ENCODE measurements at regions not wholly inside any gene's neighbourhood (a gene's known extent, or its start where the extent isn't known, plus 50 kb on each side); places are given as distances from the start of the nearest gene placed in this dataset.

GRCh38 chr6:139530561-139530960 lies 156.1 kb upstream of the CITED2 start:
- H3K9ac ChIP-seq (ENCODE audit: low read depth, low read length), result no peak overlapping the region
- H3K4me1 ChIP-seq (ENCODE audit: insufficient read depth, low read length), result peaks cover 17% of the 10 kb centered on the region
- H3K36me3 ChIP-seq (ENCODE audit: insufficient read depth, low read length), result no peaks in the 10 kb centered on the region
- no peaks in the 10 kb centered on the region for H3K9me3 ChIP-seq (ENCODE audit: insufficient read depth, low read depth, low read length)
- H3K27ac ChIP-seq (ENCODE audit: low read depth, low read length), result no peak overlapping the region
- no peaks in the 10 kb centered on the region for H3K27me3 ChIP-seq (ENCODE audit: insufficient read depth, low read length)
- no peak overlapping the region for H3K4me3 ChIP-seq (ENCODE audit: low read length)
- 96% methylated on average over 7 of the region's 7 CpGs for WGBS

- Histone ChIP-seq H3K4me3 (ENCODE audit: low read length) (no peak overlapping the region), H3K27ac (ENCODE audit: low read depth, low read length) (no peak overlapping the region), H3K9me3 (ENCODE audit: insufficient read depth, low read depth, low read length) (no peaks in the 10 kb centered on the region), H3K4me1 (ENCODE audit: insufficient read depth, low read length) (peaks cover 12% of the 10 kb centered on the region), H3K36me3 (ENCODE audit: insufficient read depth, low read length) (no peaks in the 10 kb centered on the region), H3K27me3 (ENCODE audit: insufficient read depth, low read length) (no peaks in the 10 kb centered on the region), H3K9ac (ENCODE audit: low read depth, low read length) (no peak overlapping the region)
- WGBS, result 80% methylated on average over 1 of the region's 1 CpG
Measured at GRCh38 chr6:139529420-139529819, 155.0 kb upstream of the CITED2 start.

- no peaks in the 10 kb centered on the region for H3K9me3 ChIP-seq (ENCODE audit: insufficient read depth, low read depth, low read length)
- H3K27me3 ChIP-seq (ENCODE audit: insufficient read depth, low read length), result no peaks in the 10 kb centered on the region
- no peaks in the 10 kb centered on the region for H3K36me3 ChIP-seq (ENCODE audit: insufficient read depth, low read length)
- H3K9ac ChIP-seq (ENCODE audit: low read depth, low read length), result no peak overlapping the region
- peaks cover 3% of the 10 kb centered on the region for H3K4me1 ChIP-seq (ENCODE audit: insufficient read depth, low read length)
- whole genome bisulfite sequencing, result no CpG with 5 or more reads among the region's 2 CpGs
- no peak overlapping the region for H3K4me3 ChIP-seq (ENCODE audit: low read length)
- H3K27ac ChIP-seq (ENCODE audit: low read depth, low read length), result no peak overlapping the region
Measured at GRCh38 chr6:139528471-139528870, 154.0 kb upstream of the CITED2 start.

DNA sequence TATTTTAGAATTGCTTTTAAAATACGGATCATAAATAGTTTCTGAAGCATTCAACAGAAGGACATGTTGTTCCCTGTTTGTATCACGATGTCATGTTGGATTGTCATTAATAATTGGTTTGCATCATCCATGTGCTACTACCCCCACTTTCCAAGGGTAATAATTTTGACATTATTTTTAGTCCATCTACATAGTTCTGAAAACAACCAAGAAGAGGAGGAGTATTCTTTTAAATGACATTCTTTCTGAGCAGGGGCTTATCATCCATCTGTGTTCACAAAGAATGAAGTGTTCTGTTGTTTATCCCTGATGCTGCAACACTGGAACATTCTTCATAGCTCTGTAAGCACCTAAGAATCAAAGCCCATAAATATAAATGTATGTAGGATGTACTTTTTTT lies 151.0 kb upstream of the CITED2 start:
- no peaks in the 10 kb centered on the region for H3K4me1 ChIP-seq (ENCODE audit: insufficient read depth, low read length)
- H3K4me3 ChIP-seq (ENCODE audit: low read length), result no peak overlapping the region
- no peak overlapping the region for H3K27ac ChIP-seq (ENCODE audit: low read depth, low read length)
- H3K9ac ChIP-seq (ENCODE audit: low read depth, low read length), result no peak overlapping the region
- H3K9me3 ChIP-seq (ENCODE audit: insufficient read depth, low read depth, low read length), result no peaks in the 10 kb centered on the region
- 89% methylated on average over 2 of the region's 2 CpGs for WGBS
- no peaks in the 10 kb centered on the region for H3K36me3 ChIP-seq (ENCODE audit: insufficient read depth, low read length)
- no peaks in the 10 kb centered on the region for H3K27me3 ChIP-seq (ENCODE audit: insufficient read depth, low read length)

DNA sequence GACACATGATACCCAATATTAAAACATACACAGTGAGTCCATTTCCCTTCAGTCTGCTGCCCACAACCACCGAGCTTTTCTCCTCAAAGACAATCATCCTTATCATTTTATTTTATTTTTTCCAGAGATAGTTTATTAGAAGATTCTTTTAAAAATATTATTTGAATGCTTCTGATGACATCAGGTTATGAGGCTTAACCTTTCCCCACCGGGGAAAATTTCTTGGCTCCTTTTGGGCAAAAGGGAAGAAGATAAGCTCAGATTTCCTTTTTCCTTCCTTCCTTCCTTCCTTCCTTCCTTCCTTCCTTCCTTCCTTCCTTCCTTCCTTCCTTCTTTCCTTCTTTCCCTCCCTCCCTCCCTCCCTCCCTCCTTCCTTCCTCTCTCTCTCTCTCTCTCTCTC lies 149.5 kb upstream of the CITED2 start:
- WGBS, result 94% methylated on average over 2 of the region's 2 CpGs
- Histone ChIP-seq H3K27ac (ENCODE audit: low read depth, low read length) (no peak overlapping the region), H3K4me3 (ENCODE audit: low read length) (no peak overlapping the region), H3K9ac (ENCODE audit: low read depth, low read length) (no peak overlapping the region), H3K9me3 (ENCODE audit: insufficient read depth, low read depth, low read length) (no peaks in the 10 kb centered on the region), H3K36me3 (ENCODE audit: insufficient read depth, low read length) (no peaks in the 10 kb centered on the region), H3K27me3 (ENCODE audit: insufficient read depth, low read length) (no peaks in the 10 kb centered on the region), H3K4me1 (ENCODE audit: insufficient read depth, low read length) (no peaks in the 10 kb centered on the region)

DNA sequence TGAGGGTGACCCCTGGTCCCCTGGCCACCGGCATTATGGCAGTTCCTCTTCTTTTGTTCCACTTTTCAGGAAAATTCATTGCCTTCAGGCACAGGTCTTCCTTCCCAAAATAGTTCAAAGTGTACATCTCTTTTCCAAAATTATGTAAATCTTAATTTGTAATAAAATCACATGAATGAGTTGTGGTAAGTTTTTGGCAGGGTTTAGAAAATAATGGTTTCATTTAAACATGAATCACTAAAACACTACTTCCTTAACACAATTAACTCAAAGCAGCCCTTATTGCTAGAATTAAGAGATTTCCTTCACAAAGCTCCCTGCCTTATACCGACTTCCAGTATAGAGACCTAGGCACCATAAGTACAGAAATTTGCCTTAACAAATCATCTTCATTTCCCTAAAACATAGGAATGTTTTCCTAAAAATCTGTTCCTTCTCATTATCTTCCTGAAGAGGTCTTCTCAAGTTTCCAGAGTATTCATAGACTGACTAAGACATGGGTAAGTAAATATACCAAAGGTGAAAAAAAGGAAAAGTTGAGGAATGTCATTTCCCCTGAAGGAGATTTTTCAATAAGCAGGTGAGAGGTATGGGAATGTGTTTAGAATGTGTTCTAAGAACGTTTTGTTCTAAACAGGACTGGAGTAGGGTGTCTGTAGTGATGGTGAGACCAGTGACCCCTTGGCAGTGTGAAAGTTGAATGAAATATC lies 148.2 kb upstream of the CITED2 start:
- H3K36me3 ChIP-seq (ENCODE audit: insufficient read depth, low read length), result no peaks in the 10 kb centered on the region
- no peaks in the 10 kb centered on the region for H3K9me3 ChIP-seq (ENCODE audit: insufficient read depth, low read depth, low read length)
- H3K9ac ChIP-seq (ENCODE audit: low read depth, low read length), result no peak overlapping the region
- no peaks in the 10 kb centered on the region for H3K4me1 ChIP-seq (ENCODE audit: insufficient read depth, low read length)
- H3K27ac ChIP-seq (ENCODE audit: low read depth, low read length), result no peak overlapping the region
- 77% methylated on average over 3 of the region's 3 CpGs for WGBS
- H3K4me3 ChIP-seq (ENCODE audit: low read length), result no peak overlapping the region
- H3K27me3 ChIP-seq (ENCODE audit: insufficient read depth, low read length), result no peaks in the 10 kb centered on the region

- WGBS, result 97% methylated on average over 3 of the region's 3 CpGs
- H3K4me3 ChIP-seq (ENCODE audit: low read length), result no peak overlapping the region
- H3K4me1 ChIP-seq (ENCODE audit: insufficient read depth, low read length), result no peaks in the 10 kb centered on the region
- no peaks in the 10 kb centered on the region for H3K36me3 ChIP-seq (ENCODE audit: insufficient read depth, low read length)
- no peak overlapping the region for H3K9ac ChIP-seq (ENCODE audit: low read depth, low read length)
- H3K9me3 ChIP-seq (ENCODE audit: insufficient read depth, low read depth, low read length), result no peaks in the 10 kb centered on the region
- no peak overlapping the region for H3K27ac ChIP-seq (ENCODE audit: low read depth, low read length)
- H3K27me3 ChIP-seq (ENCODE audit: insufficient read depth, low read length), result no peaks in the 10 kb centered on the region
Measured at GRCh38 chr6:139521338-139521737, 146.9 kb upstream of the CITED2 start.

DNA sequence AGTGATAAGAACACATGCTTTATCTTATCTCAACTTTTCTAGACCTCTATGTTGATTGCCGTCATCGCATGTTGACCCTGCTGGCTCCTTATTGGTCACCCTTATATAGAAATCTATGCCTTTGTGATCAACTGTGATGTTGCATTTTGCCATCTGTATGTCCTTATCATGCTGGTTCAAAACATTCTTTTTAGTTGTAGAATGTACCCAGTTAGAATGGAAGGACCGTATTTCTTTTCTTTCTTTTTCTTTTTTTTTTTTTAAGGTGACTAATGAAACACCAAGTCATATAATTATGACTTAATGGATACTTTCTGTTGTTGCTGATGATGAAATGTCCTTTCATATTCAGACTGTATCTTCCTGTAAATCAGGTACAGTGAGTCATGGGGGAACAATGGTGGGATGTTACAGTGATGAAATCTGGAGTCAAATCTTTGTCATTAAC lies 145.9 kb upstream of the CITED2 start:
- Histone ChIP-seq H3K36me3 (ENCODE audit: insufficient read depth, low read length) (no peaks in the 10 kb centered on the region), H3K9me3 (ENCODE audit: insufficient read depth, low read depth, low read length) (no peaks in the 10 kb centered on the region), H3K4me3 (ENCODE audit: low read length) (no peak overlapping the region), H3K4me1 (ENCODE audit: insufficient read depth, low read length) (no peaks in the 10 kb centered on the region), H3K9ac (ENCODE audit: low read depth, low read length) (no peak overlapping the region), H3K27ac (ENCODE audit: low read depth, low read length) (no peak overlapping the region), H3K27me3 (ENCODE audit: insufficient read depth, low read length) (no peaks in the 10 kb centered on the region)
- 83% methylated on average over 2 of the region's 3 CpGs for whole genome bisulfite sequencing

DNA sequence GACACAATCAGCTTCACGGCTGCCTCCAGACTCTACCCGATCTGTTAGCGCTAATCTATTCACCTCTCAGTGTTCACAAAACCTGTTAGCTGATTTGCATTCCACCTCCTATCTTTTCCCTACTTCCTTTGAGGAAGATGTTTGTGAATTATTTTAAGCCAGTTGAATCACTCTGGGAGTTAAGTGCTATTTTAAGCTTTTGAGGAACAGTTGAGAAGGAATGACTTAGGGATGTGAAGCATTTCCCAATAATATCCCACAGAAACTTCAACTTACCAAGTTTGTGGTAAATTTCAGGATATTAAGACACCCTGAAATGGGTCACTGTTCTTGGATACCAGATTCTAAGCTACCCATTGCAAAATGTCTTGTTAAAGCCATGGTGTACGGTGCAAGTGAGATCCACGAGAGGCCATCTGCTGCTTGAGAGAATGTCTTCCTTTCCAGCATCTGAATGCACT lies 145.2 kb upstream of the CITED2 start:
- H3K4me3 ChIP-seq (ENCODE audit: low read length), result no peak overlapping the region
- no peaks in the 10 kb centered on the region for H3K9me3 ChIP-seq (ENCODE audit: insufficient read depth, low read depth, low read length)
- no peaks in the 10 kb centered on the region for H3K4me1 ChIP-seq (ENCODE audit: insufficient read depth, low read length)
- WGBS, result 88% methylated on average over 5 of the region's 5 CpGs
- no peaks in the 10 kb centered on the region for H3K27me3 ChIP-seq (ENCODE audit: insufficient read depth, low read length)
- no peaks in the 10 kb centered on the region for H3K36me3 ChIP-seq (ENCODE audit: insufficient read depth, low read length)
- no peak overlapping the region for H3K9ac ChIP-seq (ENCODE audit: low read depth, low read length)
- H3K27ac ChIP-seq (ENCODE audit: low read depth, low read length), result no peak overlapping the region

- Histone ChIP-seq H3K4me3 (ENCODE audit: low read length) (no peak overlapping the region), H3K9ac (ENCODE audit: low read depth, low read length) (no peak overlapping the region), H3K4me1 (ENCODE audit: insufficient read depth, low read length) (no peaks in the 10 kb centered on the region), H3K27ac (ENCODE audit: low read depth, low read length) (no peak overlapping the region), H3K36me3 (ENCODE audit: insufficient read depth, low read length) (no peaks in the 10 kb centered on the region), H3K9me3 (ENCODE audit: insufficient read depth, low read depth, low read length) (no peaks in the 10 kb centered on the region), H3K27me3 (ENCODE audit: insufficient read depth, low read length) (no peaks in the 10 kb centered on the region)
- WGBS, result 90% methylated on average over 1 of the region's 5 CpGs
Measured at GRCh38 chr6:139519097-139519496, 144.6 kb upstream of the CITED2 start.

- H3K4me1 ChIP-seq (ENCODE audit: insufficient read depth, low read length), result no peaks in the 10 kb centered on the region
- no peaks in the 10 kb centered on the region for H3K9me3 ChIP-seq (ENCODE audit: insufficient read depth, low read depth, low read length)
- H3K27ac ChIP-seq (ENCODE audit: low read depth, low read length), result no peak overlapping the region
- WGBS, result 93% methylated on average over 12 of the region's 12 CpGs
- H3K27me3 ChIP-seq (ENCODE audit: insufficient read depth, low read length), result no peaks in the 10 kb centered on the region
- H3K4me3 ChIP-seq (ENCODE audit: low read length), result no peak overlapping the region
- no peaks in the 10 kb centered on the region for H3K36me3 ChIP-seq (ENCODE audit: insufficient read depth, low read length)
- H3K9ac ChIP-seq (ENCODE audit: low read depth, low read length), result no peak overlapping the region
Measured at GRCh38 chr6:139518556-139519091, 144.2 kb upstream of the CITED2 start.
